Esophagus squamous epithelium (tissue), 5 donors: ENCODE measurements at regions not wholly inside any gene's neighbourhood (a gene's known extent, or its start where the extent isn't known, plus 50 kb on each side); places are given as distances from the start of the nearest gene placed in this dataset.
A peak's percentile ranks its signal among the peaks of the same experiment; 100 is the strongest.

Source experiments
- DNase-seq: peaks from one replicate; lab custom pipeline; 2025; lab: John Stamatoyannopoulos, UW
- H3K27ac ChIP-seq, 4 donors: fragments of 200-600 bp; sonication (generic); one replicate each; pipeline ENCODE4 v1.5.1; 2016 to 2019; ENCODE audit warnings: mild to moderate bottlenecking in 1 of 4
- H3K27me3 ChIP-seq, 4 donors: fragments of 200-600 bp; sonication (generic); 1 replicate in 3 of 4; 2 replicates in 1 of 4; pipeline versions ENCODE4 v1.5.1 to v1.6.0; 2017 to 2021; ENCODE audit warnings: antibody characterized with exemption in 1 of 4
- H3K36me3 ChIP-seq, 3 donors: fragments of 200-600 bp; sonication (generic); one replicate each; pipeline ENCODE4 v1.5.1; 2016 to 2019
- H3K4me1 ChIP-seq, 3 donors: fragments of 200-600 bp; sonication (generic); one replicate each; pipeline ENCODE4 v1.5.1; 2017 to 2019
- H3K4me3 ChIP-seq, 4 donors: fragments of 200-600 bp; sonication (generic); 1 replicate in 3 of 4; 2 replicates in 1 of 4; pipeline ENCODE4 v1.5.1; 2016 to 2019; ENCODE audit warnings: mild to moderate bottlenecking in 2 of 4, moderate library complexity in 1 of 4
- H3K9me3 ChIP-seq, 3 donors: fragments of 200-600 bp; sonication (generic); one replicate each; pipeline ENCODE4 v1.5.1; 2016 to 2019
- POLR2A ChIP-seq, 4 donors: fragments of 450-650 bp; IDR thresholded peaks; one replicate each; pipeline ENCODE4 v1.6.1; 2017; ENCODE audit warnings: antibody characterized with exemption in 4 of 4, mild to moderate bottlenecking in 4 of 4, moderate library complexity in 3 of 4
- WGBS, 2 donors: methylation state at CpG; one replicate each; pipeline ENCODE4 v1.1.5; 2018; 5-methylcytosine and 5-hydroxymethylcytosine counted together
- intact Hi-C: fragments of 100-400 bp; cut with DNase I; formaldehyde crosslinking; loops from one replicate; pipeline ENCODE4 v1.15.0; 2022
- TF ChIP-seq, protein P1 (sequence below), 6 experiments: fragments of 450-650 bp in 4 of 6; fragments of 200-600 bp in 2 of 6; sonication (generic) in 2 of 6; IDR thresholded peaks; one replicate each; pipeline ENCODE4 v1.5.1; 2016 to 2019; ENCODE audit warnings: antibody characterized with exemption in 6 of 6, mild to moderate bottlenecking in 4 of 6, moderate library complexity in 4 of 6
- donor health status: DM: yes; HTN: yes; CAD: no.

GRCh38 chr15:69801144-69801543, 296.6 kb downstream of the TLE3 start:
- no peak for DNase-seq
- WGBS, 2 donors: 75% methylated on average over 5 of the region's 9 CpGs; no CpG with 5 or more reads in 1 of the 2 donors
- Histone ChIP-seq H3K9me3 (no peaks in the 10 kb centered on the region), H3K27me3 (peaks cover 0 to 43% (median 0%) of the 10 kb centered on the region in 4 donors), H3K27ac (no peak overlapping the region), H3K4me3 (no peak overlapping the region), H3K36me3 (no peaks in the 10 kb centered on the region), H3K4me1 (peaks cover 0 to 11% (median 4%) of the 10 kb centered on the region in 3 donors)
- intact Hi-C loops: no loop called here
- TF ChIP-seq, protein P1, sequence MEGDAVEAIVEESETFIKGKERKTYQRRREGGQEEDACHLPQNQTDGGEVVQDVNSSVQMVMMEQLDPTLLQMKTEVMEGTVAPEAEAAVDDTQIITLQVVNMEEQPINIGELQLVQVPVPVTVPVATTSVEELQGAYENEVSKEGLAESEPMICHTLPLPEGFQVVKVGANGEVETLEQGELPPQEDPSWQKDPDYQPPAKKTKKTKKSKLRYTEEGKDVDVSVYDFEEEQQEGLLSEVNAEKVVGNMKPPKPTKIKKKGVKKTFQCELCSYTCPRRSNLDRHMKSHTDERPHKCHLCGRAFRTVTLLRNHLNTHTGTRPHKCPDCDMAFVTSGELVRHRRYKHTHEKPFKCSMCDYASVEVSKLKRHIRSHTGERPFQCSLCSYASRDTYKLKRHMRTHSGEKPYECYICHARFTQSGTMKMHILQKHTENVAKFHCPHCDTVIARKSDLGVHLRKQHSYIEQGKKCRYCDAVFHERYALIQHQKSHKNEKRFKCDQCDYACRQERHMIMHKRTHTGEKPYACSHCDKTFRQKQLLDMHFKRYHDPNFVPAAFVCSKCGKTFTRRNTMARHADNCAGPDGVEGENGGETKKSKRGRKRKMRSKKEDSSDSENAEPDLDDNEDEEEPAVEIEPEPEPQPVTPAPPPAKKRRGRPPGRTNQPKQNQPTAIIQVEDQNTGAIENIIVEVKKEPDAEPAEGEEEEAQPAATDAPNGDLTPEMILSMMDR (IDR thresholded peaks at IDR 0.05): no peak
- TF ChIP-seq POLR2A (IDR thresholded peaks at IDR 0.05): no peak

GRCh38 chr15:69802432-69802831, 295.3 kb downstream of the TLE3 start:
- intact Hi-C loops: no loop called here
- 90 to 93% methylated on average over 3 to 4 of the region's 4 CpGs for WGBS, 2 donors
- H3K4me3 ChIP-seq: no peak overlapping the region
- H3K36me3 ChIP-seq: no peaks in the 10 kb centered on the region
- no peak overlapping the region for H3K27ac ChIP-seq
- no peaks in the 10 kb centered on the region for H3K9me3 ChIP-seq
- DNase-seq: no peak
- TF ChIP-seq, protein P1 (IDR thresholded peaks at IDR 0.05): no peak
- TF ChIP-seq POLR2A (IDR thresholded peaks at IDR 0.05): no peak
- peaks cover 0 to 55% (median 0%) of the 10 kb centered on the region in 4 donors for H3K27me3 ChIP-seq
- peaks cover 0 to 15% (median 4%) of the 10 kb centered on the region in 3 donors for H3K4me1 ChIP-seq

GRCh38 chr15:69804786-69805185, 292.9 kb downstream of the TLE3 start:
- Histone ChIP-seq H3K4me3 (no peak overlapping the region), H3K27me3 (peaks cover 0 to 70% (median 0%) of the 10 kb centered on the region in 4 donors), H3K27ac (peak overlapping the region in 1 of 4 donors; percentile 49), H3K9me3 (no peaks in the 10 kb centered on the region), H3K36me3 (no peaks in the 10 kb centered on the region), H3K4me1 (peaks cover 0 to 25% (median 4%) of the 10 kb centered on the region in 3 donors)
- DNase-seq: no peak
- intact Hi-C loops: no loop called here
- TF ChIP-seq, protein P1 (IDR thresholded peaks at IDR 0.05): no peak
- TF ChIP-seq POLR2A (IDR thresholded peaks at IDR 0.05): no peak
- WGBS, 2 donors: 32 to 47% methylated on average over 2 to 3 of the region's 3 CpGs

DNA sequence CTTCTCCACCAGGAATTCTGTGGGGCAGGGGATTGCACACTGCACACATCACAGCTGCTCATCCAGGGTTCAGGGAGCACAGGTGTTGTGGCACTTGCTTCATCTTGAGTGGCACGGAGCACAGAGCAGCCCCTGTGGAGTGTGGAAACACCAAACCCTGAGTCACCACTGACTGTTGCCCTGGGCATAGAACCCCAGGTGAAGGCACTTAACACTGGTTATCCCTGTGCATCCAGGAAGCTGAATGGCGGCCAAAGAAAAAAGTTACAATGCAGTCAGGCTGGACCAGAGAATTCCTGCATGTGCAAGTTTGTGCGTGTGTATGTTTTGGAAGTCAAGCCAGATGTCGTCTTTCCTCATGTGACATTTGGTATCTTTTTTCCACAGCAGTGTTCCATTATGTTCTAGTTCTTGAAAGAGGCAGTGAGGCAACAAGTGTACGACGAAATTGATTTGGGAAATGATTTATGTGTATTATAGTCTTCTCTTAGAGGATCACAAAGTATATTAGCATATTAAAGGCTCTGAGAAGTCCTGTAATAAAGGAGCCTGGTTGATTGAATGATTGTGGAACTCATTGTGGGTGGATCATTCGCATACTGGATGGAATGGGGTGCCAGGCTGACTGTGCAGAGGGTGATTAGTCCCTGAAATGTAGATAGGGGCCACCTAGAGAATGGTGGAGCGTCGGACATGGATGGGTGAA, 292.3 kb downstream of the TLE3 start:
- no peak for DNase-seq
- Histone ChIP-seq H3K9me3 (no peaks in the 10 kb centered on the region), H3K27me3 (peaks cover 0 to 72% (median 0%) of the 10 kb centered on the region in 4 donors), H3K4me3 (no peak overlapping the region), H3K27ac (peak overlapping the region in 1 of 4 donors; percentile 49), H3K36me3 (no peaks in the 10 kb centered on the region), H3K4me1 (peaks cover 0 to 25% (median 4%) of the 10 kb centered on the region in 3 donors)
- intact Hi-C loops: no loop called here
- 44 to 54% methylated on average over 8 to 9 of the region's 9 CpGs for WGBS, 2 donors
- TF ChIP-seq, protein P1 (IDR thresholded peaks at IDR 0.05): no peak
- no peak for TF ChIP-seq POLR2A (IDR thresholded peaks at IDR 0.05)

DNA sequence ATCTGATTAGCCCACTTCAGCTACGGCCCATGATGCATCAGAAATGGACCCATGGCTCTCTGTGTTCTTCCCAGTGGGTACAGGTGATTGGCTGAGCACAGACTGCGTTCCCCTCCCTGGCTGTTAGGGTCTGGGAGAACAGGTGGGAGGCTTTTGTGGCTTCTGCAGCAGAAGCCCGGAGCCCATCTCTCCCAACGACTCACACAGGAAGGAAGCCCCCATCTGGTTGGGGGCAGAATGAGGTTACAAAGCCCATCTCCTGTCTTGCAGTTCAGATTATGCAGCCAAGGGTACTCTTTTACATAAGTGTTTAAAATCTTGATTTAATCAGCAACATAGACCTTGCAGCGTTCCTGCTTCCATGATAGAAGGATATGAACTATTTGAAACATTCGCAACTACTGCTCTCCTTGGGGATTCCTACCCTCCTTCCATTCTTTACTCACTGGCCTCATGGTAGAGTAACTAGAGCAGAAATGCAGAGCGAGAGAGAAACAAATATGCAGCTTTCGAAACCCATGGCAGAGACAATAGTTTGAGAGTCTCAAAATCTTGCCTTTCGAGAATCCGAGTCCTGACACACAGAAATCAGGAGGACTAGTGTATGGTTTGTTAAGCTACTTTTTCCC, 291.3 kb downstream of the TLE3 start:
- Histone ChIP-seq H3K4me1 (peaks cover 0 to 25% (median 4%) of the 10 kb centered on the region in 3 donors), H3K27ac (no peak overlapping the region), H3K4me3 (no peak overlapping the region), H3K36me3 (no peaks in the 10 kb centered on the region), H3K27me3 (peaks cover 0 to 70% (median 0%) of the 10 kb centered on the region in 4 donors), H3K9me3 (no peaks in the 10 kb centered on the region)
- 71 to 90% methylated on average over 7 to 8 of the region's 10 CpGs for WGBS, 2 donors
- intact Hi-C loops: no loop called here
- no peak for DNase-seq
- TF ChIP-seq, protein P1 (IDR thresholded peaks at IDR 0.05): no peak
- TF ChIP-seq POLR2A (IDR thresholded peaks at IDR 0.05): no peak
